GM10266 (cell line): ENCODE measurements at regions not wholly inside any gene's neighbourhood (a gene's known extent, or its start where the extent isn't known, plus 50 kb on each side); places are given as distances from the start of the nearest gene placed in this dataset.

Experiments
- DNase-seq: peaks from one replicate; pipeline ENCODE4 v3.0.0; 2012; ENCODE audit errors: extremely low spot score
- CTCF ChIP-seq: IDR thresholded peaks from 2 replicates; pipeline ENCODE4 v1.5.1; 2012; ENCODE audit warnings: mild to moderate bottlenecking, low read depth; ENCODE audit not compliant: control insufficient read depth, insufficient read depth; ENCODE audit errors: missing control alignments

- TF ChIP-seq CTCF, result no peak
- no peak for DNase-seq
These were observed 150.1 kb upstream of the ARHGAP42 start for GRCh38 chr11:100536979-100537378.

GRCh38 chr11:100543386-100543785, 143.7 kb upstream of the ARHGAP42 start:
- no peak for DNase-seq
- no peak for TF ChIP-seq CTCF

GRCh38 chr11:100545556-100545955, 141.5 kb upstream of the ARHGAP42 start:
- TF ChIP-seq CTCF, result no peak
- no peak for DNase-seq

GRCh38 chr11:100545970-100546369, 141.1 kb upstream of the ARHGAP42 start:
- no peak for DNase-seq
- no peak for TF ChIP-seq CTCF

GRCh38 chr11:100546714-100547113, 140.4 kb upstream of the ARHGAP42 start:
- TF ChIP-seq CTCF, result no peak
- no peak for DNase-seq

GRCh38 chr11:100550298-100550697, 136.8 kb upstream of the ARHGAP42 start:
- no peak for DNase-seq

GRCh38 chr11:100550912-100551632, 136.0 kb upstream of the ARHGAP42 start:
- TF ChIP-seq CTCF, result no peak
- no peak for DNase-seq

More at GRCh38 chr11:100550298-100550697, 136.8 kb upstream of the ARHGAP42 start:
- no peak for TF ChIP-seq CTCF
